ENCODE measurements at regions not wholly inside any gene's neighbourhood (a gene's known extent, or its start where the extent isn't known, plus 50 kb on each side); places are given as distances from the start of the nearest gene placed in this dataset.
"Not testable (repeated sequence)": the region's sequence is repeated elsewhere in the genome, so short reads cannot be mapped to it uniquely, and the experiment has no call there.

GRCh38 chr22:19658967-19659804 is 55.1 kb upstream of the SEPTIN5 start:
- DNase-seq (ENCODE audit: low spot score in 2 of 2) (no peak), FAIRE-seq (no peak)

DNA sequence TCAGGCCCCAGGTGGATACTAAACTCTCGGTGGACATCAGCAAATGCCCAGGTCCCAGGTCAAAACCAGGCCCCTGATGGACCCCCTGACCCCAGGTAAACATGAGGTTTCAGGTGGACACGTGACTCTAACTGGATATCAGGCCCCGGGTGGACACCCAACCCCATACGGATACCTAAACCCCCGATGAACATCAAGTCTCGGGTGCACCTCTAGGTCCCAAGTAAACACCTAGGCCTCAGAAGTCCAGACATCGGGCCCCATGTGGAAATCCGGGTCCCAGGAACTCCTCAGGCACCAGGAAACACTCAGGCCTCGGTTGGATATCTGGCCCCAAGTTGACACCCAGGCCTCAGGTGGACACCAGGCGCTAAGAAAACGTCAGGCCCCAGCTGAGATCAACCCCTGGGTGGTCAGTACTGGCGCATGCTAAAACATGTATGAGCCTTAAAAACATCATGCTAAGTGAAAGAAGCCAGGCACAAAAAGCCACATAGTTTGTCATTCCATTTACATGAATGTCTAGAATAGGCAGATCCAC is 54.4 kb upstream of the SEPTIN5 start:
- FAIRE-seq (no peak), DNase-seq (ENCODE audit: low spot score in 2 of 2) (no peak)

DNA sequence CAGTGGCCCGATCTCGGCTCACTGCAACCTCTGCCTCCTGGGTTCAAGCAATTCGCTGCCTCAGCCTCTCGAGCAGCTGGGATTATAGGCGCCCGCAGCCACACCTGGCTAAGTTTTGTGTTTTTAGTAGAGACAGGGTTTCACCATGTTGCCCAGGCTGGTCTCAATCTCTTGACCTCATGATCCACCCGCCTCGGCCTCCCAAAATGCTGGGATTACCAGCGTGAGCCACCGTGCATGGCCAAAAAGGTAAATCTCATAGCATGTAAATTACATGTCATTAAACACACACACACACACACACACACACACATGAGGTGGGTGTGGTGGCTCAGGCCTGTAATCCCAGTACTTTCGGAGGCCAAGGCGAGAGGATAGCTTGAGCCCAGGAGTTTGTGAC is 53.7 kb upstream of the SEPTIN5 start:
- not testable (repeated sequence) for DNase-seq (ENCODE audit: low spot score in 2 of 2); FAIRE-seq

GRCh38 chr22:19661156-19661555 is 53.1 kb upstream of the SEPTIN5 start:
- FAIRE-seq (no peak), DNase-seq (ENCODE audit: low spot score in 2 of 2) (no peak)

DNA sequence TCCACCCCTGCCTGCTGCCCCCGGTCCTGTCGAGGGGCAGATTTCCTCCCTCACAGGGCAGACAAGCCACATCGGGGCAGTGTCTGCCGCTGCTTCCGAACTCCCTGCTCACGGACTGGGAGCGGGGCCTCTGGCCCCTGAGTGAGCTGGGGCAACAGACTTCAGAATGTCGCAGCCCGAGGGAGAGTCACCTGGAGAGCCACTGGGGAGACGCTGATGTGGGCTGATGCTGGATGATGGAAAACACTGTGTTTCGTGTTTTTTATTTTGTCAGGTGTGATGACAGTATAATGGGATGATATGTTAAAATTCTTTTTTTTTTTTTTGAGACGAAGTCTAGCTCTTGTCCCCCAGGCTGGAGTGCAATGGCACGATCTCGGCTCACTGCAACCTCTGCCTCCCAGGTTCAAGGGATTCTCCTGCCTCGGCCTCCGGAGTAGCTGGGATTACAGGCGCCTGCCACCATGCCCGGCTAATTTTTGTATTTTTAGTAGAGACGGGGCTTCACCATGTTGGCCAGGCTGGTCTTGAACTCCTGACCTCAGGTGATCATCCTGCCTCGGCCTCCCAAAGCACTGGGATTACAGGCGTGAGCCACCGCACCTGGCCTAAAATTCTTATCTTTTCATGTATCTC is 52.1 kb upstream of the SEPTIN5 start:
- FAIRE-seq; DNase-seq (ENCODE audit: low spot score in 2 of 2): not testable (repeated sequence)

DNA sequence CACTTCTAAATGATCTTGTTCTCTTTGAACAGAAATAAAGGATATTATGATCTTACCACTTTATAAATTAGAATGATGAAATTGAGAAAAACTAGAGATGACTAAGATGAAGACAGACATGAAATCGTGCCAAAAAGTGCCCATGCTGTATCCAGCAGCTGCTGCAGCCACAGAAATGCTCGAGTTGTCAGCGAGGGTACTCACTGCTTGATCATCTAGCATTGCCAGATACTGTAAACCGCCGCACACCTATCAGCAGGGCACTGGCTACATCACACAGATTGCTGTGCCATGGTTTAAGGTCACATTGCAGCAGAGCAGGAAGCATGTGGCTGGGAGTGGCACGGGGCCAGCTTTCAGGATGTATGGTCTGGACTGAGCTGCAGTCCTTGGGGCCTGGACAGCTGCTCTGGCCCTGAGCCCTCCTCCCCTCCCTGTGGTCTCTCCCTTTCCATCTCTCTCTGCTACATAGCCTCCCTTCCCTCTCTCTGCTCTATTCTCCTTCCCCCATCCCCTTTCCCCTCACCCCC is 51.0 kb upstream of the SEPTIN5 start:
- DNase-seq (ENCODE audit: low spot score in 2 of 2) (no peak), FAIRE-seq (no peak)

- DNase-seq (ENCODE audit: low spot score in 2 of 2) (peak in 1 of 2 donors; percentile 51), FAIRE-seq (no peak)
Observed at GRCh38 chr22:19663821-19664355, 50.4 kb upstream of the SEPTIN5 start.

DNA sequence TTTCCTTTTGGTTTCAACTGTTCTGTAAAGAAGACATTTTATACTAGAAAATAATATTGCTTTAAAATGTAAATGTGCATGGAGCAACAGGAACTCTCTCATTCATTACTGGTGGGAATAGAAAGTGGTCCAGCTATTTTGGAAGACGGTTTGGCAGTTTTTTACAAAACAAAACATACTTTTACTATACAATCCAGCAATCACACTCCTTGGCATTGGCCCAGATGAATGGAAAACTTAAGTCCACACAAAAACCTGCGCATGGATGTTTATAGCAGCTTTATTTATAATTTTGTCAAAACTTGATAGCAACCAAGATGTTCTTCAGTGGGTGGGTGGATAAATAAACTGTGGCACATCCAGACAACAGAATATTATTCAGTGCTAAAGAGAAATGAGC is 49.9 kb upstream of the SEPTIN5 start:
- FAIRE-seq (no peak), DNase-seq (ENCODE audit: low spot score in 2 of 2) (no peak)

All from frontal cortex (tissue), 3 donors.